PC-9 (cell line): ENCODE measurements at regions not wholly inside any gene's neighbourhood (a gene's known extent, or its start where the extent isn't known, plus 50 kb on each side); places are given as distances from the start of the nearest gene placed in this dataset.

Source experiments
- BruUV-seq: library from RNA; stranded (reverse); fragments of 400-500 nt; replicated peaks from 2 replicates; lab custom pipeline; 2021; lab: Mats Ljungman, UMichigan
- CTCF ChIA-PET: fragments of 300-600 bp; sonication (Branson Sonifier 250); formaldehyde crosslinking; loops from one replicate; lab custom pipeline; 2022; ENCODE audit warnings: antibody characterized with exemption; lab: Charles Lee
- POLR2A ChIA-PET: fragments of 300-600 bp; sonication (Branson Sonifier 250); formaldehyde crosslinking; loops from one replicate; lab custom pipeline; 2022; ENCODE audit warnings: antibody characterized with exemption; ENCODE audit not compliant: unreplicated experiment; lab: Charles Lee
- DNase-seq, 2 experiments: peaks; one replicate each; pipeline versions ENCODE4 v3.0.0 to v3.0.0-alpha.2; 2015 to 2022; ENCODE audit warnings: mixed read lengths in 1 of 2
- H2AFZ ChIP-seq: fragments of 200-600 bp; sonication (generic); 2 replicates; pipeline ENCODE4 v1.8.1; 2017; ENCODE audit warnings: antibody characterized with exemption
- H3F3A ChIP-seq: fragments of 200-600 bp; sonication (generic); 2 replicates; pipeline ENCODE4 v1.8.1; 2017; ENCODE audit warnings: antibody characterized with exemption, mild to moderate bottlenecking, low read depth; ENCODE audit not compliant: insufficient read depth
- H3K27ac ChIP-seq: fragments of 200-600 bp; sonication (generic); 2 replicates; pipeline ENCODE4 v1.6.1; 2016; ENCODE audit warnings: mixed run types
- H3K27me3 ChIP-seq: fragments of 200-600 bp; sonication (generic); 2 replicates; pipeline ENCODE4 v1.6.1; 2016; ENCODE audit warnings: low read depth, mixed run types; ENCODE audit not compliant: insufficient read depth
- H3K36me3 ChIP-seq: fragments of 200-600 bp; sonication (generic); 2 replicates; pipeline ENCODE4 v1.6.1; 2016; ENCODE audit warnings: low read depth, mixed run types
- H3K4me1 ChIP-seq: fragments of 200-600 bp; sonication (generic); replicated peaks from 2 replicates; pipeline ENCODE4 v1.6.1; 2016; ENCODE audit warnings: mixed run types; ENCODE audit not compliant: insufficient read depth
- H3K4me2 ChIP-seq: fragments of 200-600 bp; sonication (generic); 2 replicates; pipeline ENCODE4 v1.6.1; 2017; ENCODE audit warnings: mixed run types
- H3K4me3 ChIP-seq: fragments of 200-600 bp; sonication (generic); 2 replicates; pipeline ENCODE4 v1.6.1; 2016; ENCODE audit warnings: mixed run types
- H3K79me2 ChIP-seq: fragments of 200-600 bp; sonication (generic); 2 replicates; pipeline ENCODE4 v1.6.1; 2017; ENCODE audit warnings: low read depth, mixed run types
- H3K9me2 ChIP-seq: fragments of 200-600 bp; sonication (generic); 2 replicates; pipeline ENCODE4 v1.8.1; 2017; ENCODE audit warnings: mild to moderate bottlenecking; ENCODE audit not compliant: insufficient read depth
- H3K9me3 ChIP-seq: fragments of 200-600 bp; sonication (generic); 2 replicates; pipeline ENCODE4 v1.8.1; 2016; ENCODE audit warnings: low read depth; ENCODE audit not compliant: insufficient read depth
- H4K20me1 ChIP-seq: fragments of 200-600 bp; sonication (generic); 2 replicates; pipeline ENCODE4 v1.8.1; 2017; ENCODE audit not compliant: insufficient read depth
- EZH2 ChIP-seq: fragments of 200-600 bp; sonication (generic); IDR thresholded peaks from 2 replicates; pipeline ENCODE4 v1.8.0; 2017; ENCODE audit warnings: antibody characterized with exemption, low read depth
- intact Hi-C: fragments of 100-400 bp; cut with micrococcal nuclease; formaldehyde crosslinking; loops from one replicate; pipeline ENCODE4 v1.10.0; 2022; ENCODE audit not compliant: unreplicated experiment
- TF ChIP-seq, protein P1 (sequence below): fragments of 200-600 bp; sonication (generic); conservative IDR thresholded peaks from 2 replicates; pipeline ENCODE4 v1.6.1; 2017; ENCODE audit warnings: mixed run types, antibody characterized with exemption, mild to moderate bottlenecking, moderate library complexity

DNA sequence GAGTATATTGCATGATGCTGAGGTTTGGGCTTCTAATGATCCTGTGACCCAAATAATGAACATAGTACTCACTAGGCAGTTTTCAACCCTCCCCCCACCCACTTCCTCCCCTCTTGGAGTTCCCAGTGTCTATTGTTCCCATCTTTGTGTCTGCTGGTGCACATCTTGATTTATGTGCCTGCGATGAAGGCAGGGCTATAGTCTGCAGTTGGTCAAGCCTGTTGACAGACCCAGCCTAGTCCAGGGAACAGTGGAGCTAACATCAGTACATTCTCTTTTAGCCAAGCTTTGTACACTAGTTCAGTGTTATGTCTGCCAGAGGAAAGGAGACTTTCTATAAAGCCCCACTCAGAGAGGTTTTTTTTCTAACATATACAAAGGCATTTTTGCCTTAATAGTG is 287.6 kb downstream of the CPS1 start:
- Histone ChIP-seq H3K79me2 (no peaks in the 10 kb centered on the region), H3K36me3 (no peaks in the 10 kb centered on the region), H3K4me2 (no peak overlapping the region), H3F3A (no peaks in the 10 kb centered on the region), H3K9me3 (no peaks in the 10 kb centered on the region), H3K4me3 (no peak overlapping the region), H3K27me3 (no peaks in the 10 kb centered on the region), H3K9me2 (no peaks in the 10 kb centered on the region), H3K4me1 (no peaks in the 10 kb centered on the region), H2AFZ (no peak overlapping the region), H3K27ac (no peak overlapping the region), H4K20me1 (no peaks in the 10 kb centered on the region)
- no peak for DNase-seq
- ChIA-PET CTCF (no interaction called here), POLR2A (no interaction called here)
- no peak for TF ChIP-seq EZH2
- TF ChIP-seq, protein P1, sequence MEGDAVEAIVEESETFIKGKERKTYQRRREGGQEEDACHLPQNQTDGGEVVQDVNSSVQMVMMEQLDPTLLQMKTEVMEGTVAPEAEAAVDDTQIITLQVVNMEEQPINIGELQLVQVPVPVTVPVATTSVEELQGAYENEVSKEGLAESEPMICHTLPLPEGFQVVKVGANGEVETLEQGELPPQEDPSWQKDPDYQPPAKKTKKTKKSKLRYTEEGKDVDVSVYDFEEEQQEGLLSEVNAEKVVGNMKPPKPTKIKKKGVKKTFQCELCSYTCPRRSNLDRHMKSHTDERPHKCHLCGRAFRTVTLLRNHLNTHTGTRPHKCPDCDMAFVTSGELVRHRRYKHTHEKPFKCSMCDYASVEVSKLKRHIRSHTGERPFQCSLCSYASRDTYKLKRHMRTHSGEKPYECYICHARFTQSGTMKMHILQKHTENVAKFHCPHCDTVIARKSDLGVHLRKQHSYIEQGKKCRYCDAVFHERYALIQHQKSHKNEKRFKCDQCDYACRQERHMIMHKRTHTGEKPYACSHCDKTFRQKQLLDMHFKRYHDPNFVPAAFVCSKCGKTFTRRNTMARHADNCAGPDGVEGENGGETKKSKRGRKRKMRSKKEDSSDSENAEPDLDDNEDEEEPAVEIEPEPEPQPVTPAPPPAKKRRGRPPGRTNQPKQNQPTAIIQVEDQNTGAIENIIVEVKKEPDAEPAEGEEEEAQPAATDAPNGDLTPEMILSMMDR, result no peak
- no TSS peak for BruUV-seq
- intact Hi-C loops, result no loop called here

DNA sequence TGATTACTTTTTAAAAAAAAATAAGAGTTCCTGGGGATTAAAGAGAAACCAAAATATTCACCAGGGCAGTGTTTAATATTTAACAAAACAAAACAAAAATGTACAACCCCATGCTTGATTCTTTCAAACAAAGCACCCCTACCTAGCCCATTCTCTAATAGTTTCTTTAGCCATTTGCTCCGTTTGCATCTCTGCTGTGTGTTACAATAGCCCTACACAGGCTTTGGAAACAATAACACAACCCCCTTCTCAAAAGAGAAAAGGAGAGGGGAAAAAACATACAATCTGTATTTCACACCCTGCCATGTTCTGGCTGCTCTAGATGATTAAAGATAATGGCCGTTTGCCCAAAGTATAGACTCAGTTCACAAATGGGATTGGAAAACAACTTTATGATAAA is 302.9 kb downstream of the CPS1 start:
- H3K36me3 ChIP-seq, result no peaks in the 10 kb centered on the region
- CTCF ChIA-PET, result no interaction called here
- no peaks in the 10 kb centered on the region for H3K9me2 ChIP-seq
- no peaks in the 10 kb centered on the region for H3K79me2 ChIP-seq
- no peak overlapping the region for H3K4me3 ChIP-seq
- intact Hi-C loops, result no loop called here
- H3K9me3 ChIP-seq, result no peaks in the 10 kb centered on the region
- no TSS peak for BruUV-seq
- no peaks in the 10 kb centered on the region for H3K27me3 ChIP-seq
- no peaks in the 10 kb centered on the region for H4K20me1 ChIP-seq
- H3K27ac ChIP-seq, result no peak overlapping the region
- no peaks in the 10 kb centered on the region for H3F3A ChIP-seq
- POLR2A ChIA-PET, result no interaction called here
- no peaks in the 10 kb centered on the region for H3K4me1 ChIP-seq
- H2AFZ ChIP-seq, result no peak overlapping the region
- no peak for DNase-seq
- no peak overlapping the region for H3K4me2 ChIP-seq
- TF ChIP-seq, protein P1, result no peak
- no peak for TF ChIP-seq EZH2

DNA sequence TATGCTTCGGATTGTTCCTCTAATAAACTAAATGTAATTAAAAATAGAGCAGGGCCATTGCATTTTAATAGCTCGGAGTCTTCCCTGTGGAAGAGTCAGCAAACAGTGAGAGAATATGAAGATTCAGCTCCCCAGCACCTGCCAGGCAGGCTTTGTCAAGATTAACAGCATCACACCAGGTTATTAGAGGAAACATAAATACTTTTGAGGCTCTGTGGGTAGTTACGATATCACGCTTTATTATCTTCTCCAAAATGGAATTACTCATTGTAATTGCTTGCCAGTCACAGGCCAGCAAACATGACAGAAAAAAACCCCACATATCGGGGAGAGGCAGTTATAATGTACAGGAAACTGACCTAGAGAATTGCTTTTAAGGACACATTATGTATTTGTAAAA is 303.9 kb downstream of the CPS1 start:
- POLR2A ChIA-PET, result no interaction called here
- H3K4me2 ChIP-seq, result no peak overlapping the region
- no peak overlapping the region for H3K4me3 ChIP-seq
- intact Hi-C loops, result no loop called here
- H2AFZ ChIP-seq, result no peak overlapping the region
- no peaks in the 10 kb centered on the region for H4K20me1 ChIP-seq
- no peak overlapping the region for H3K27ac ChIP-seq
- TF ChIP-seq, protein P1, result no peak
- no peak for TF ChIP-seq EZH2
- H3K4me1 ChIP-seq, result no peaks in the 10 kb centered on the region
- no peaks in the 10 kb centered on the region for H3K9me3 ChIP-seq
- CTCF ChIA-PET, result no interaction called here
- no peaks in the 10 kb centered on the region for H3K36me3 ChIP-seq
- DNase-seq, result no peak
- no peaks in the 10 kb centered on the region for H3F3A ChIP-seq
- H3K9me2 ChIP-seq, result no peaks in the 10 kb centered on the region
- H3K27me3 ChIP-seq, result no peaks in the 10 kb centered on the region
- no peaks in the 10 kb centered on the region for H3K79me2 ChIP-seq
- no TSS peak for BruUV-seq
